Sciatic nerve (tissue), 2 donors: ENCODE measurements at regions not wholly inside any gene's neighbourhood (a gene's known extent, or its start where the extent isn't known, plus 50 kb on each side); places are given as distances from the start of the nearest gene placed in this dataset.

ENCODE experiments used
- ATAC-seq: fragments of 200-7000 bp; cut with Tn5 transposase; one replicate; pipeline ENCODE4 v1.9.1; 2020; ENCODE audit warnings: mild to moderate bottlenecking, moderate library complexity
- DNase-seq: peaks from one replicate; pipeline ENCODE4 v3.0.0-alpha.2; 2020; ENCODE audit warnings: low spot score
- intact Hi-C: fragments of 100-400 bp; cut with DNase I; formaldehyde crosslinking; loops from one replicate; pipeline ENCODE4 v1.14.2; 2022
- donor health status: DM: no; HTN: no; CAD: no.
- donor health status: DM: no; HTN: no; CAD: no.

- DNase-seq, result no peak
- no peak for ATAC-seq
- intact Hi-C loops, result no loop called here
Observed at GRCh38 chr5:38051711-38052511, 206.4 kb upstream of the EGFLAM start.

- intact Hi-C loops, result no loop called here
- DNase-seq (no peak), ATAC-seq (no peak)
Observed at GRCh38 chr5:38048400-38048799, 208.6 kb upstream of the GDNF start.

GRCh38 chr5:38046103-38046502 lies 206.3 kb upstream of the GDNF start:
- intact Hi-C loops, result no loop called here
- ATAC-seq (no peak), DNase-seq (no peak)

GRCh38 chr5:38045446-38045845 lies 205.6 kb upstream of the GDNF start:
- DNase-seq (no peak), ATAC-seq (no peak)
- intact Hi-C loops, result no loop called here

- intact Hi-C loops, result no loop called here
- no peak for DNase-seq
- ATAC-seq, result no peak
Observed at GRCh38 chr5:38039826-38040225, 200.0 kb upstream of the GDNF start.

- intact Hi-C loops, result no loop called here
- ATAC-seq (no peak), DNase-seq (no peak)
Observed at GRCh38 chr5:38039091-38039490, 199.2 kb upstream of the GDNF start.

- intact Hi-C loops, result no loop called here
- no peak for DNase-seq
Observed at GRCh38 chr5:38036765-38037164, 196.9 kb upstream of the GDNF start.

DNA sequence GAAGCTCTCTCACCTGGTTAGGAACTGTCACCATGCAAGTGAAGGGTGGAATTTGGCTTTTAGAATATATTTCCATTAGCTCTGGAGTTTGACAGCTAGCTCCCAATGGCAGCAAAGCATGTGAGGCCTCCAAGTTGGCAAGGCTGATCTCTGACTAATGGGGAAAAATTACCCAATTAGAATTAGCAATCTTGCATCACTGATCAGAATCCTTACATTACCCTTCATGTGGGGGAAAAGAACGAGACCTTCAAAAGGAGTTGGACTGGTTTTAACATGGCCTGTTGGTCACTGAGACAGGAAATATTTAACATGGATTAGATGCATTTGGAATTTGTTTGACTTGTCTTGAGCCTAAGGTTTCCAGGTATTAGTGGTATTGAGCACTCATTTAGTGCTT lies 192.3 kb upstream of the GDNF start:
- intact Hi-C loops, result no loop called here
- ATAC-seq, result no peak
- no peak for DNase-seq

More at GRCh38 chr5:38036765-38037164, 196.9 kb upstream of the GDNF start:
- ATAC-seq, result no peak

DNA sequence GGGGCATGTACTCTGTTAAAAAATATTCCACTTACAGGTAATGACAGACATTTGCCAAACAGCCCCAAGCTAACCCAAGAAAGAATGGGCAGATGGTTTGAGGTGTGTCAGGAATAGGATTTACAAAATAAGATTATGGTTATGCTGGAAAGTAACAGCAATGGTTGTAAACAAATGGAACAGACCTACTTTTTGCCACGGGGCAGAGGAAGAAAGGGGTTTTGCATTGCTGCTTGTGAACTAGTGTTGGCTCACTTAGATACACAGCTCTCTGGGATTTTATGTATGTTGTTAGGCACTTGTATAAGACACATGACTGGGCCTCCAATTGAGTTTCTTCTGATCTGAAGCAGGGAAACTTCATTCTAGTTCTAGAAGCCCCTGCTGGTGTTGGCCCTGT lies 191.5 kb upstream of the GDNF start:
- ATAC-seq (no peak), DNase-seq (no peak)
- intact Hi-C loops, result no loop called here

GRCh38 chr5:38029397-38030065 lies 189.7 kb upstream of the GDNF start:
- intact Hi-C loops, result no loop called here
- ATAC-seq, result no peak
- no peak for DNase-seq

GRCh38 chr5:38023799-38024198 lies 184.0 kb upstream of the GDNF start:
- intact Hi-C loops, result no loop called here
- ATAC-seq, result no peak
- no peak for DNase-seq

DNA sequence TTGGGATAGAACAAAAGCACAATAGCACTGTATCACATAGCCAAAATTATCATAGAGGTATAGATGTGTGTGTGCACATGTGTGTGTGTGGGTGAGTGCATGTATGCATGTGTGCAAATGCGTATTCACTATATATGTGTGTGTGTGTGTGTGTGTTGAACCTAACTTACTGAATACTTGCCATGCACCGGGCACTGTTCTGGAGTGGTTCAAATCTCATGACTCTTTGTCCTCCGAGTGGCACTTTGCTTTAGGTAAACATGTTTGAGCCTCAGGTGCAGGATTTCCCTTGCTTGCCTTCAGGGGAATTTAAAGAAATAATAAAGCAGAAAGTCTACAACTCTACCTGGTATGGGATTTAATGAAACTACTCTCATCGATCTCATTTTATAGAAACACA lies 183.5 kb upstream of the GDNF start:
- no peak for DNase-seq
- intact Hi-C loops, result no loop called here
- ATAC-seq, result no peak

- ATAC-seq (no peak), DNase-seq (no peak)
- intact Hi-C loops, result no loop called here
Observed at GRCh38 chr5:38022631-38023030, 182.8 kb upstream of the GDNF start.

GRCh38 chr5:38018016-38018415 lies 178.2 kb upstream of the GDNF start:
- ATAC-seq (no peak), DNase-seq (no peak)
- intact Hi-C loops, result no loop called here

- ATAC-seq, result no peak
- no peak for DNase-seq
- intact Hi-C loops, result no loop called here
Observed at GRCh38 chr5:38013107-38013506, 173.3 kb upstream of the GDNF start.

DNA sequence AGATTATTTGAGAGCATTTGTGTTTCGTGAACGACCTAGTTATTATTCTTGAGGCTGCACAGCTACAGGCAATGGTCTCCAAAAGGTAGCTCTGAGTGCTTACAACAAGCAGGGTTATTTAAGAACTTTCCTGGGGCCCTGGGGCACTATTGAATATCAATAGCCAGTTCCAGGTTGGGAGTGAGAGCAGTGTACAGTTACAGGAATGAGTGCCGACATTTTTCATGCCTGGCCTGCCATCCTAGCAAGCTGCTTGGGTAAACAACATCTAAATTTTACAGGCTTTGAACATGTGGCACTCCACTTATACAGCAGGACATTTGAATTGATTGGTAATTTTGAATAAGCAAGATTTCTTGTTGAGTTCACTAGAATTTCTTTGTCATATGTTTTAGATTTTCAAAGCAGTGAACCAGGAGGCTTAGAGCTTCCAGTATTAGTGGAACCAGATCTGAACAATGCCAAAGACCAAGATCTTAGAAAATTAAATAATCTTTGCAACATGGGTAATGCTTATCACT lies 171.9 kb upstream of the GDNF start:
- ATAC-seq, result no peak
- DNase-seq, result no peak
- intact Hi-C loops, result no loop called here

DNA sequence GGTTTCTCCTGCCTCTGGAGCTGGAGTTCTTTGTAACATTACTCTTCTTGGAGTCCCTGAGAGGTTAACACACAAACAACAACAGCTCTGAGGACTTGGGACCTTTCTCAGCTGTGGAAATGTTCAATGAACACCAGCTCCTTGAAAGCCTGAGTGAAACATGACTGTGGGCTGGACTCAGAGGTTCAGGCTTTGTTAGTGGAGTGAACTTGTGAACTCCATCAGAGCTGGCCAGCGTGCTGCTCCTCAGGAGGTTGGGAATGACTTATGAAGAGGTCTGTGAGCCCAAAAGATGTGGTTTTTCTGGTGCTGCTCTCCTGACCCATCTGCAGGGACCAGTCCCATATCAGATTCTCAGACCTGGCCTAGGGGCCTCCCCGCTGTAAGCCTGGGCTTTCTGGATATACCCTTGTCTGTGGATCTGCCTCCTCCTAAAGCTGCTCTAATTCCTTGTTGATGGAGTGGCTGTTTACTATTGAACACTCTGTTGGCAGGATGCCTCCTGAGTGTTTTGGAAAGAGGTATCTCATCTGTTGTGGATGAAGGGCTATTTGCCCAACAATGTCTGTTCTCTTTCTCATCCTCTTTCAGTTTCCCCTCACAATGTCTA lies 170.0 kb upstream of the GDNF start:
- intact Hi-C loops, result no loop called here
- DNase-seq (no peak), ATAC-seq (no peak)

- no peak for ATAC-seq
- no peak for DNase-seq
- intact Hi-C loops, result no loop called here
Observed at GRCh38 chr5:38008198-38008597, 168.4 kb upstream of the GDNF start.

DNA sequence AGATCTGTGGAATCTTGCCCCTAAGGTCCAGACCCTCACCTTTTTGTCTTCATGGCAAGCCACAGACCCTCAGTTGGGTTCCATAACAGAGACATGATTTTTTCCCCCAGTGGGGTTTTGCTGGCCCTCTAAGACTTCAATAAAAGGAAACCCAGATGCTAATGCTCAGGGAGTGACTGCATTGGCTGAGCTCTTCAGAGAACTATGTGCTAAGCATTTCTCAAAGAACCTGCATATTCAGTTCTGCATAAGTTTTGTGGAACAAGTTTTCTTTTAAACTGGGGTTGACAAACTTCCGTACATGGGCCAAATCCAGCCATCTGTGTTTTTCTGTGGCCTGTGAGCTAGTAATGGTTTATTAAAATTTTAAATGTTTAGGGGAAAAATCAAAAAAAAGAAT lies 159.8 kb upstream of the GDNF start:
- intact Hi-C loops, result no loop called here
- no peak for DNase-seq
- no peak for ATAC-seq

- ATAC-seq (no peak), DNase-seq (no peak)
Observed at GRCh38 chr5:37996918-37997317, 157.1 kb upstream of the GDNF start.

More at GRCh38 chr5:37996918-37997317, 157.1 kb upstream of the GDNF start:
- intact Hi-C loops, result no loop called here
